HG03280 (cell line): ENCODE measurements at regions not wholly inside any gene's neighbourhood (a gene's known extent, or its start where the extent isn't known, plus 50 kb on each side); places are given as distances from the start of the nearest gene placed in this dataset.
"Not testable (repeated sequence)": the region's sequence is repeated elsewhere in the genome, so short reads cannot be mapped to it uniquely, and the experiment has no call there.

ENCODE experiments used
- ATAC-seq: cut with Tn5 transposase; IDR thresholded peaks from one replicate; pipeline ENCODE4 v1.9.1; 2021; ENCODE audit warnings: mild to moderate bottlenecking, moderate library complexity; ENCODE audit not compliant: unreplicated experiment

GRCh38 chr3:135393159-135393558 is 572.4 kb upstream of the PPP2R3A start:
- ATAC-seq = no peak

GRCh38 chr3:135393898-135394525 is 571.5 kb upstream of the PPP2R3A start:
- no peak for ATAC-seq

- ATAC-seq = no peak
Measured at GRCh38 chr3:135412475-135412874, 553.1 kb upstream of the PPP2R3A start.

- ATAC-seq = no peak
Measured at GRCh38 chr3:135416182-135416581, 549.3 kb upstream of the PPP2R3A start.

GRCh38 chr3:135419155-135419554 is 546.4 kb upstream of the PPP2R3A start:
- no peak for ATAC-seq

- no peak for ATAC-seq
Measured at GRCh38 chr3:135426508-135426907, 539.0 kb upstream of the PPP2R3A start.

GRCh38 chr3:135432402-135432801 is 533.1 kb upstream of the PPP2R3A start:
- ATAC-seq = no peak

- not testable (repeated sequence) for ATAC-seq
Measured at GRCh38 chr3:135438889-135439597, 526.5 kb upstream of the PPP2R3A start.

GRCh38 chr3:135439632-135440031 is 525.9 kb upstream of the PPP2R3A start:
- ATAC-seq = not testable (repeated sequence)

- no peak for ATAC-seq
Measured at GRCh38 chr3:135440233-135440632, 525.3 kb upstream of the PPP2R3A start.

- no peak for ATAC-seq
Measured at GRCh38 chr3:135440746-135441145, 524.8 kb upstream of the PPP2R3A start.

GRCh38 chr3:135444058-135444457 is 521.5 kb upstream of the PPP2R3A start:
- ATAC-seq = no peak

- no peak for ATAC-seq
Measured at GRCh38 chr3:135447483-135447882, 518.0 kb upstream of the PPP2R3A start.

GRCh38 chr3:135448520-135448919 is 517.0 kb upstream of the PPP2R3A start:
- ATAC-seq = no peak

GRCh38 chr3:135449046-135449445 is 516.5 kb upstream of the PPP2R3A start:
- no peak for ATAC-seq

- ATAC-seq = no peak
Measured at GRCh38 chr3:135451037-135451785, 514.3 kb upstream of the PPP2R3A start.

- ATAC-seq = no peak
Measured at GRCh38 chr3:135452881-135453280, 512.6 kb upstream of the PPP2R3A start.

- no peak for ATAC-seq
Measured at GRCh38 chr3:135453326-135453725, 512.2 kb upstream of the PPP2R3A start.

GRCh38 chr3:135454890-135455289 is 510.6 kb upstream of the PPP2R3A start:
- no peak for ATAC-seq

GRCh38 chr3:135456108-135456790 is 509.3 kb upstream of the PPP2R3A start:
- no peak for ATAC-seq
